ENCODE measurements at regions not wholly inside any gene's neighbourhood (a gene's known extent, or its start where the extent isn't known, plus 50 kb on each side); places are given as distances from the start of the nearest gene placed in this dataset.

- TF ChIP-seq CTCF (IDR thresholded peaks at IDR 0.05) (no peak), POLR2A (IDR thresholded peaks at IDR 0.05) (no peak), POLR2AphosphoS5 (IDR thresholded peaks at IDR 0.05) (no peak)
Observed at GRCh38 chr7:142348921-142349405, 91.1 kb upstream of the PRSS58 start.
